ENCODE measurements at regions not wholly inside any gene's neighbourhood (a gene's known extent, or its start where the extent isn't known, plus 50 kb on each side); places are given as distances from the start of the nearest gene placed in this dataset.
"Not testable (repeated sequence)": the region's sequence is repeated elsewhere in the genome, so short reads cannot be mapped to it uniquely, and the experiment has no call there.

DNA sequence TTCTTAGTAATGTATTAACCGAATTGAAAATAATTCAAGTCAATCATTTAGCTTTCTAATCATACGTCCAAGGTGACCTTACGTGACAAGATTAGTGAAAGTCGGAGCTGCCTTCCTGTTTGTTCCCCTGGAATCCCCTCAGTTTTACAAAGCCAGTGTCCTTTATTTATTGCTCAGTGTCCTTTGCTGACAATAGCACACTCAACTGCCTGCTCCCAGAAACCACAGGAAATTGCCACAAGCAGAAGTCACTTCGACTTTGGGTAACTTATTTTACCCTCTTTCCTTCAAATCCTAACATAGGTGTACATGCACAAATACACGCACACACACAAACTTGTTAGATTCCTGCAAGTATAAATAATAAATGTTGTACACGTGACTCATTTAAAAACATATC lies 1167.7 kb upstream of the ADGRB3 start:
- no peak for DNase-seq

DNA sequence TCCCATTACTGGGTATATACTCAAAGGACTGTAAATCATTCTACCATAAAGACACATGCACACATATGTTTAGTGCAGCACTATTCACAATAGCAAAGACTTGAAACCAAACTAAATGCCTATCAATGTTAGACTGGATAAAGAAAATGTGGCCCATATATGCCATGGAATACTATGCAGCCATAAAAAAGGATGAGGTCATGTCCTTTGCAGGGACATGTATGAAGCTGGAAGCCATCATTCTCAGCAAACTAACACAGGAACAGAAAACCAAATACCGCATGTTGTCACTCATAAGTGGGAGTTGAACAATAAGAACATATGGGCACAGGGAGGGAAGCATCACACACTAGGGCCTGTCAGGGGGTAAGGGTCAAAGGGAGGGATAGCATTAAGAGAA lies 1172.4 kb upstream of the ADGRB3 start:
- DNase-seq = not testable (repeated sequence)

DNA sequence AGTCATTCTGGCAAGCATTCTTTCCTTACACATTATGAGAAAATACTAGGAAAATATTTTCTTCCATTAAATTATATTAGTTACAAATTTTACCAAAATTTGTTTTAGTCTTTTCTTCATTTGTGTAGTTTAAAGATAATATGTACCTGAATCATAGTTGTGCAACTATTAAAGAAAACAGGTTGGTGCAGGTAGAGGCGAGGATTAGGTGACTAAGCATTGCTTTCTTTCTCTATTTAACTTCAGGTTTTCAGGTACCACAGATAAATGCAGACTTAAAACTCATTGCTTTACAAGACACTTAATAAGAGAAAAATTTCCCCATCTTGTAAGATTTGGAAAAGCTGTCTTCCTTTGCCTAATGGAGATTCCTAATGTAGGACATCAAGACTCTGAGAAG lies 1175.5 kb upstream of the ADGRB3 start:
- DNase-seq = no peak

DNA sequence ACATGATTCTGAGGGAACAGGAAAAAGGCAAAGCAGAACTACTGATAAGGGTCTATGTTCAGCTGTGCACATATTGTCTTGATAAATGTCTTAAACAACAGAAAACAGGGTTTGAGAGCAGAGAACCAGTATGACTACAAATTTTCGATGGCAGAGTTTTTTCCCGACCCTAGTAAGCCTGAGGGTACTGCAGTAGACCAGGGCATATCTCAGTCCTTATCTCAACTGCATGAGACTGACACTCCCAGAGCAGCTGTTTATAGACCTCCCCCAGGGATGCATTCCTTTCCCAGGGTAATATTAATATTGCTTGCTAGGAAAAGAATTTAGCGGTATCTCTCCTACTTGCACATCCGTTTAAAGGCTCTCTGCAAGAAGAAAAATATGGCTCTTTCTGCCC lies 1176.8 kb upstream of the ADGRB3 start:
- DNase-seq = no peak

DNA sequence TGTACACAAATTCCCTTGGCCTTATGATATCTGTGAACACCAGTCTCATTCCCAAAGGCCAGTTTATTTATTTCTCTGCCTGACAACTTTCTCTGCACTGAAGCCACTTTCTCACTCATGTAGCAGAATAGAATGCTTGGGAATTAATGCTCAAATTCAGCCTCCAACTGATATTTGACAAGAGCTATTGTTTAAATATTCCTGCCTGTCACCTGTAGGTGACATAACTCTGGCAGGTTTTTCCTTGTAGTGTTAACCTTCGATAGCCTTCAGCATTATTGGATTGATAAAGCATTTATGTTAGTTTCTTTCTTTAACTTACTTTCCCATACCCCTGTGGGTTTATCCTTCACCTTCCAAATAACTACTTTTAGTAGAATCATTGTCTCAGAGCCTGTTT lies 1183.2 kb upstream of the ADGRB3 start:
- DNase-seq = no peak

DNA sequence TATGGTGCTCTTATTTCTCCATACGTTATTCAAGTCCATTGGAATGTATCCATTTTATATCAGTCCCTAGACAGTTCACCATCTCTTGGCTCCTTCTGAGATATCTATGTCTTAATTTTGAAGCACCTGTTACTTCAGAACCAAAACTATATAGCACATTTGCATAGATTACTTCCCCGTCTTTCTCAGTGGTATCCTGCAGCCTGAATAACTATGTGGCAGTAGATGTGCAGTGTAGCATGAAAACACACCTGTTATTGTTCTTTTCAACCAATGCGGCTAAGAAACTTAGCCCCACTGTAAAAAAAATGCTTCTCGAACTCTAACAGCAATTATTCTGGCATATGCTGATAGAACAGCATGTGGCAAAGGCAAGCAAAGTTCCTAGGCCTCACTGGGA lies 1184.4 kb upstream of the ADGRB3 start:
- no peak for DNase-seq

DNA sequence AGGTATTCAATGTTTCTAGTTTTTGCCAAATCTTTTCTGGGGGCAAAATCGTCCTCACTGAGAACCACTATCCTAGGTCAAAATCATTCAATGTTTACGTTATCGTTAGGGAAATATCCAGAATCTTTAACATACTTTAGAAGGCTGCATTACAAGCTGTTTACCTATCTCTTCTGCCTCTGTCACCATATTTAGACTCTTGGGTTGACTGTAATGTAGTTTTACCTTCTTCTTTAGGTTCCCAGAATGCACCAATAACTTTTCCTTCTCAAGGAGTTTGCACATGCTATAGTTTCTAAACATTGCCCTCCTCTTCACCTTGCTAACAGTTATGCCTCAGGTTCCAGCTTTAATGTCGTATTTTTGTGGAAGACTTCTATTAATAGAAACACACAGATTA lies 1185.5 kb upstream of the ADGRB3 start:
- no peak for DNase-seq

DNA sequence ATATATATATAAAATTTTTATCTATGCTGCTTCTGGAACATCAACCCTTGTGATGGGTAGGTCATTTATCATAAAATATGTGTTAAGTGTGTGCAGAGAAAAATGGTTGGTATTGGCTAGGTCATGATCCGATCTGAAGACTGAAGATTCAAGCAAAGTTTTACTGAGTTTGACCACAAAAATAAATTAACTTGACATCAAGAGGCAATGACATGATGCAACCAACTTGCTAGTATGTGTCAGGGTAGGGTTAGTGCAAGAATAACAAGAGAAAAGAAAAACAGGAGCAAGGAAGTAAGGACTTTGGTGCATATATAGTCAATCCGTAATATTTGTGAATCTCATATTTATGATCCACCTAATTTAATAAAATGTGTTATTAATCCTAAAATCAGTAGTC lies 1202.0 kb upstream of the ADGRB3 start:
- no peak for DNase-seq

DNA sequence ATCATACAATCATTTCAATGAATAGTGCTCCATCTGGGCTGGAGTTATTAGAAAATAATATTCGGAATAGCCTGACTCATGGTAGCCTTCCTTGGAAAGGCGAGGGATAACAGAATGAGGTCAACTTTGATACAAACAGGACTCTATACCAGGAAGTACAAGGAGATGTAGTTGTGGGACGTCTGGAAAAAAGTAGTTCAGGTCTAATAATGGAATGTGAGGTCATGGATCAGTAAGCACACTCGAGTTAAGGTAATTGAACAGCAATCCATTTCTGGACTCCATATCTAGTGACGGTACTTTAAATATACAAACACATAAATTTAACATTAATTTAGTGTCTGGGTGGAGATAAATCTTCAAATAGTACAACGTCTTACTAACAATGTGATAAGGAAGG lies 1204.0 kb upstream of the ADGRB3 start:
- no peak for DNase-seq

DNA sequence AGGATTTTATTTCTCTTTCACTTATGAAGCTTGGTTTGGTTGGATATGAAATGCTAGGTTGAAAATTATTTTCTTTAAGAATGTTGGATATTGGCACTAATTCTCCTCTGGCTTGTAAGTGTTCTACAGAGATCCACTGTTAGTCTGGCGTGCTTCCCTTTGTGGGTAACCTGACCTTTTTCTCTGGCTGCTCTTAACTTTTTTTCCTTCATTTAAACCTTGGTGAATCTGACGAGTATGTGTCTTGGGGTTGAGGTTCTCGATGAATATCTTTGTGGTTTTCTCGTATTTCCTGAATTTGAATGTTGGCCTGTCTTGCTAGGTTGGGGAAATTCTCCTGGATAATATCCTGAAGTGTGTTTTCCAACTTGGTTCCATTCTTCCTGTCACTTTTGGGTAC lies 1208.4 kb upstream of the ADGRB3 start:
- not testable (repeated sequence) for DNase-seq

DNA sequence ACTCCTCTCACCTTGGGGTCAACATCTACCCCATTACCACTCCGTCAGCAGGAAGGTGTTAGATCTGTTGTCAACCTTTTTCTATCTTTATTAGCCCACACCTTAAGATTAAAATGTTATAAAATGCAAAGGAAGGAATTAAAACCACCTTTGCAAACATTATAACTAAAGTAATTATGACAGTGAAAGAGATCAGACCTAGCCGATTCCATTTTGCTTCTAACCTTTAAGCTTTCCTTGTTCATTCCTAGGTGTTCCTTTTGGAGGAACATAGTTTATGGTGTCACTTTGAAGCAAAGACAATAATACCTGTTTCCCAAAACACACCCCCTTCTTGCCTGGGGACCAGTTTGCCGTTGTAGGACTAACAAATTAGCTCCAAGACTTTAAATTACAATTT lies 1223.0 kb upstream of the ADGRB3 start:
- DNase-seq = no peak

DNA sequence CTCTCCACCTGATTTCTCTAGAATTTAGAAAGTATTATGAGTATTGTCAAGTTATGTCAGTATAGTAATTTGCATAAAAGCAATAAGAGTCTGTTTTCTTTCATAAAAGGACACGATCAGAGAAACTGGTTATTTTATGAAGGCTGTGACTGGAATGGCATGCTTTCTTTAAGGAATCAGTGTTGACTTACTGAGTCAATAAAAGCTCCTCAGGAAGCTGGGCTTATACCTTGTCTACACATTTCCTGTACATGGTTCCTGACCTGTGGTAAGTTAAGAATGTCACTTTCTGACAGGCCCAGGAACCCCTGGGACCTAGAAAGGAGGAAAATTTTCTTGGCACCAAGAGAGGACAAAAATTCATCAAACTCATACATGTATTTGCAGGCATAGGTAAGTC lies 1224.0 kb upstream of the ADGRB3 start:
- DNase-seq = no peak

DNA sequence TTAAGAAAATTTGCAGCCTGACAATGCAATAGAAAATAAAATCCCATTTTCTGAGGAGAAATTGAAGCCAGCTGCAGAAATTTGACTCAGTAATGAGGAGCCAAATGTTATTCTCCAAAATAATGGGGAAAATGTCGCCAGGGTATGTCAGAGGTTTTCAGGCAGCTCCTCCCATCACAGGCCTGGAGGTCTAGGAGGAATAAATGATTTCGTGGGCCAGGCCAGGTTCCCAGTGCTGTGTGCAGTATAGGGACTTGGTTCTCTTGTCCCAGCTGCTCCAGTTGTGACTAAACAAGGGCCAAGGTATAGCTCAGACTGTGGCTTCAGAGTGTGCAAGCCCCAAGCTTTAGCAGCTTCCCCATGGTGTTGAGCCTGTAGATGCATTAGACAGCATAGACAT lies 1240.8 kb upstream of the ADGRB3 start:
- DNase-seq = no peak

DNA sequence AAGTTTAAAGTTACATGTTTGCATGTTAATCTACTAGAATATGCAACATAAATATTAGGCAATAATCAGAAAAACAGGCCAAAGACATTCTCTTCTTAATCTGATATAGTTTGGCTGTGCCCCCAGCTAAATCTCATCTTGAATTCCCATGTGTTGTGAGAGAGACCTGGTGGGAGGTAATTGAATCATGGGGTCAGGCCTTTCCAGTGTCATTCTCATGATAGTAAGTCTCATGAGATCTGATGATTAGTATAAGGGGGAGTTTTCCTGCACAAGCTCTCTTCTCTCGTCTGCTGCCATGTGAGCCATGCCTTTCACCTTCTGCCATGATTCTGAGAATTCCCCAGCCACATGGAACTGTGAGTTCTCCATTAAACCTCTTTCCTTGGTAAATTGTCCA lies 1241.7 kb upstream of the ADGRB3 start:
- no peak for DNase-seq

DNA sequence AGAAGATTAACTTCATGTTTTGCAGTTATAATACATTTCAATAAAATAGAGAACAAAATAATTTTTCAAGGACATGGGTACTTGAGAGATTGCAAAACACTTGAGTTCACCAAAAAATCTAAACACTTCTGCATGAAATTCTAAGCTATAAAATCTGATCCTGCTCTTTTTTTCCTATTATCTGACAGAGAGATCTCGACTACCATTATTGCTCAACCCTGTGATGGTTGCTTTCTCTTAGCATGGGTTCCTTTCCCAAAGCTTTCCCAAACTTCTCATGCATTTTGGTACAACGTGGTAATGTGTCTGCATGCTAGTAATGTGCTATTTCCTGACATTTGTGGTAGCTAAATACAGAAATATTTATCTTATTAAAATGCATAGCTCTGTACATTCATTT lies 1243.1 kb upstream of the ADGRB3 start:
- DNase-seq = no peak

DNA sequence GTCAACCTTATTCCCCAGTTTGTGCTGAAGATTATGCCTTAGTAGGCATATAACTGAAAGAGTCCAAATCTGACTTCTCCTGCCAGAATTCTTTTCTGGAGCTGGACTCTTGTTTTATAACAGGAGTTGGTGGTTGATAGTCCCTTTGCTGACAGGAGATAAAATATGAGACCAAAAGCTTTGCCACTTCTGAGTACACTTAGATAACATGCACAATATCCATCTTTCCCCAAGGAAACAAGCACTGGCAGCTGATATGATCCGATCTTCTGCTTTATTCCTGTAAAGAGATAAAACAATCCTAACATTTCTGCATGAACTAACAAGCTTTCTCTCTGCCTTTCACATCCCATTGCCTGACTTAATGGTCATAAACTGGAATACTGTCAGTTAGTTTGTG lies 1265.4 kb upstream of the ADGRB3 start:
- no peak for DNase-seq

DNA sequence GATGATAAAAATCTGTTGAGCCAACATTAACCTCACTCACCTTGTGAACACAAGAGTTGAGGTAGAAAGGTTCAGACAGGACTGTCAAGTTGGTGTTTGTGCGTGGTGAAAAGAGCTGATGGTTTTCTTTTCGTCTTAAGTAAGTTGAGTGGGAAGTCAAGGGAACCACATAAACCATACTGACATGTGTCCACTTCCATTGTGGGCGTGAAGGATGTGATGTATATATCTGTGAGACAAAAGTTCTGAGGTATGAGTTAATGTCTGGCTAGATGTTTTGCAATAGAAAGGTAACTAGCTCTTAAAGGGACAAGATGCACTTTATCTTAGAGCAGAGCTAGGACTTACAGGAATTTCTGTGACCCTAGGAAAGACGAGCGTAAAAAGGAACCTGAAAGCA lies 1272.1 kb upstream of the ADGRB3 start:
- no peak for DNase-seq

DNA sequence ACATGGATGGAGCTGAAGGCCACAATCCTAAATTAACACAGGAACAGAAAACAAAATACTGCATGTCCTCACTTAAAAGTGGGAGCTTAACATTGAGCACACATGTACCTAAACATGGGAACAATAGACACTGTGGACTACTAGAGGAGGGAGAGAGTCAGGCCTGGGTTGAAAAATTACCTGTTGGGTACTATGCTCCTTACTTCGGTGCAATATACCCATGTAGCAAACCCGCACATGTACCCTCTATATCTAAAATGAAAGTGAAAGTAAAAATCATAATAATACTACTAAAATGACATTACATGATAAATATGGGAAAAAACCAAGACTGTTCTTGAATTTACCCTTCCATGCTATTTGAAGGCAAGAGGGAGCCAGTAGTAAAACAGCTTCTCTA lies 1273.8 kb upstream of the ADGRB3 start:
- no peak for DNase-seq

DNA sequence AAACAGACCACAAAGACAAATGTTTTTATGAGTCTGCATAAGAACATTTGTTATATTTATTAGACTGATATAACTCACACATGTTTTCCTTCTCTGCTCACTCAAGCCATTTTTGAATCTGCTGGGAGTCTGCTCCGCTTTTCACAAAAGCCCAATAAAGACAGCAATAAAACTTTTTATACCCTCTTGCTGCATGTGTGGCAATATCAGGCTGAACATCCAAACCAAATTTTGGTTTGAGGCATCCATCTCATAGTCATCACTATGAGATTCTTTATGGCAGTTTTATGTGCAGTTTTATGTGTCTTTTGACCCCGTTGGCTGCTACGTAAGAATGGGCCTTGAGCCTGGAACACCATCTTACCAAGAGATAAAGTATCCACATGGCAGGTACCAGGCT lies 1276.8 kb upstream of the ADGRB3 start:
- DNase-seq = no peak

DNA sequence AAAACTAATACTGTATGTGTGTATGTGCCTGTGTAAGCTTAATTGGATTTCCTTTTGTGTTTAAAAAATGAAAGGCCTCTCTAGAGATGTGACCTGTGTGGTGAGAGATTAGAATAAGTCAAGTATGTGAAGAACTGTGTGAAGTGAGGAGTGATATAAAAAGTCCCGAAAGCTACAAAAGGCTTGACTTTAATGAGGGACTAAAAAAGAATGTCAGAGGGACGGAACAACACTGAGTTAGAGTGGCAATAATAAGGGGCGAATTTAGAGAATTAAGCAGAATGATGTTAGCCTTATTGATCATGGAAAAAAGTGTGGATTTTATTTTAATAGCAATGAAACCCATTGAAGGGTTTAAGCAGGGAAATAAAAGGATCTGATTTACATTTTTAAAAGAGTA lies 1281.2 kb upstream of the ADGRB3 start:
- no peak for DNase-seq

DNA sequence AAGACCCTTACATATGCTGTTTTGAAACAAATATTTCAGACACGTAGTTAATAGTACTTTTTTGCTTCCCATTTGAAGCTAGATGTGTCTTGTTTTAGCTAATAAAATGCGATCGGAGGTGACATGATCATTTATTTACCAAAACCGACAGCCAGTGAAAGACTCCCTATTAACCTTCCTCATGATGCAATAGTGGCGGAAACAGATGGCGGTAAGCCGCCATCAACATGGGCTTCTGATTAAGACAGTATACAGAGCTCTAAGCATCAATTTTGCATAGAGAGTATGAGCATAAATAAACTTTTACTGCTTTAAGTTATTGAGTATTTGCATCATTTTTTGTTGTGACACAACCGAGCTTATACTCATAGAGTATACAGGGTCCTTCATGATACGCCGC lies 1282.4 kb upstream of the ADGRB3 start:
- no peak for DNase-seq

DNA sequence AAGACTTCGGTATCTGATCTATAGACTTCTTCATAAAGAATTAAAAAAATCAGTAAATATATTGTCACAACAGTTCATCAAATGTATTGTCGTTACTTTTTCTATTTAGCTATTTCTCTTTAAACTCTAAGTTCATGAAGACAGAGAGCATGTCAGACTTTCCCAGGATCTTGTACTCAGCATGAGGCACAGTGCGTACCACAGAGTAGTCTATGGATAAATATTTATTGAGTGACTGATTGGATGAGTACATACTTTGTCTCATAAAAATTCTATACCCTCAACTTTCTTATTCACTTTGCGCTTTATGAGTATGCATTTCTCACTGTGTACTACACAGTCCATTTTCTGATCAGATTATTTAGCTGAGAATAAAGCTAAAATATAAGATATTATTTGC lies 1284.4 kb upstream of the ADGRB3 start:
- no peak for DNase-seq

DNA sequence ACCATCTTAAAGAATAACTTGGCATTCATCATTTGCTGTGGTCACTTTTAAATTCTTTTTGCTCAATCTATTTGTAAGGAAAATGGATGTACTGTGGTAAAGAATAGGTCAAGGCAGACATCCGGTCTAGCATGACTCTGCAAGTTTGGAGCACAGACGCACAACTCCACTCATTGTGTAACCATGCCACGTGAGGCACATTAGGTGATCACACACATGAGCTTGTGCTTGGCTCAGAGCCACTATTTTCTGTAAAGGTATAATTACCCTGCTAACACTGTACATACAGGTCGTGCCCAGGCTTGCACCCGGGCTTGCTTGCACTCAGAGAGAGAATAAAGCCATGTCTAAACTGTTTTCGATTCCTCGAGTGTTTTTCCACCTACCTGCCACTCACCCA lies 1289.1 kb upstream of the ADGRB3 start:
- DNase-seq = no peak

DNA sequence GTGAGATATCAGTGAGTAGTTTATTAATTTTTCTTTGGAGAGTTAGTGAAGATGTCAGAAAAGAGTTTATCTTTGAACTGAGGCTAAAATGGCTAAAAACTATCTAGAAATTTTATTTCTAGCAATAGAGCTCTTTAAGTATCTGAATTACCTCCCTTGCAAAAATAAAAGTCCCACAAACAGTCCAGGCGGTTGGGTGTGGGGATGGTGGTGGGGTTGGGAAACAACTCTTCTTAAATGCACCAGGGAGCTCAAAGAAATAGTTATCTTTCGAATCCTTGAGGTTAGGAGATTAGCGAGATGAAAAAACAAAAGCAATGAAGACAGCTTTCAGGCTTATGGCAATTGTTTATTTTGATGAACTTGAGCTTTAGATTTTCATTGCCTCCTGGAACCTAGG lies 1299.1 kb upstream of the ADGRB3 start:
- DNase-seq = no peak

DNA sequence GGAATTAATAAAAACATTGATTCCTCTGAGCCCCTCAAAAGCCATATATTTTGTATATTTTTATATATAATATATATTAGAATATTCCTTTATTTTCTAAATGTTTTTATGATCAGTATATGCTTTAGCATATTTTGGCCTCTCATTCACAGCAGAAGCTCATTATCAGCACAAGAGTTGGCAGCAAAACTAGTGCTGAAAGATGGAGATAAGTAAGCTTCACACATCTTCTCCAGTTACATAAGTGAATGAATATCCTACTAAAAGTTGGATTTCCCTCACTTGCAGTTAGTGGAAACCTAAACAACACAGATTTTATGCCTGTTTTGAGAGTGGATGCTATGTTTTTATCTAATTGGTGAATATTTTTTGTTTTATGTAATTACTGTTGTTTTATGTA lies 1303.8 kb upstream of the ADGRB3 start:
- DNase-seq = no peak

DNA sequence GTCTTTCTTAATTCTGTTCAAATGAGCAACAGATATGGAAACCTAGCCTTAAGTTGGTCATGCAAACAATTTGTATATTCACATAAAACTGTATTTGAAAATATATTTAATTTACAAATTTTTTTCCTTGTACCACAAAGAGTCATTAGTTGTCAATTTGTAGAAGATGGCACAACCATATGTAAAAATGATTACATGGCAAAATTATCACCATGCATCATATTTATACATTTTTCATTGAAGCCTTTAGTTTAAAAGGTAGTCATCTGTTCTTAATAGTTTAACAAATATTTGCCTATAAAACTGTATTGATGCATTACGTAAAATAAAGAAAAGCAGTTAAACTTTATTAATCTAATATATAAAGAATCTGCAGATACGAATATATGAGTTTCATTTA lies 1306.8 kb upstream of the ADGRB3 start:
- no peak for DNase-seq
